ENCODE measurements at regions not wholly inside any gene's neighbourhood (a gene's known extent, or its start where the extent isn't known, plus 50 kb on each side); places are given as distances from the start of the nearest gene placed in this dataset.

GRCh38 chr17:33803686-33804085 is 451.4 kb upstream of the CCL2 start:
- Histone ChIP-seq H3K4me1 (ENCODE audit: control insufficient read depth in 4 of 4, insufficient read depth in 4 of 4, low read length in 3 of 4) (no peaks in the 10 kb centered on the region), H3K36me3 (ENCODE audit: control insufficient read depth in 4 of 4, insufficient read depth in 3 of 4, low read depth in 1 of 4, low read length in 3 of 4) (no peaks in the 10 kb centered on the region), H3K4me3 (ENCODE audit: low read depth in 1 of 3, low read length in 3 of 3) (no peak overlapping the region), H3K9me3 (ENCODE audit: control insufficient read depth in 4 of 4, low read length in 3 of 4) (no peaks in the 10 kb centered on the region), H3K27ac (ENCODE audit: low read depth in 1 of 2, low read length in 2 of 2) (no peak overlapping the region), H3K9ac (ENCODE audit: low read depth in 1 of 2, low read length in 2 of 2) (no peak overlapping the region), H3K27me3 (ENCODE audit: control insufficient read depth in 4 of 4, insufficient read depth in 4 of 4, low read length in 3 of 4) (peaks cover 0 to 3% (median under 1%) of the 10 kb centered on the region in 4 donors)
- TF ChIP-seq JUND (IDR thresholded peaks at IDR 0.05) = no peak
- WGBS = 66% methylated on average over 2 of the region's 2 CpGs
- no peak for DNase-seq (ENCODE audit: low spot score)

GRCh38 chr17:33804401-33804800 is 450.7 kb upstream of the CCL2 start:
- Histone ChIP-seq H3K4me1 (ENCODE audit: control insufficient read depth in 4 of 4, insufficient read depth in 4 of 4, low read length in 3 of 4) (no peaks in the 10 kb centered on the region), H3K27ac (ENCODE audit: low read depth in 1 of 2, low read length in 2 of 2) (no peak overlapping the region), H3K27me3 (ENCODE audit: control insufficient read depth in 4 of 4, insufficient read depth in 4 of 4, low read length in 3 of 4) (peaks cover 0 to 3% (median under 1%) of the 10 kb centered on the region in 4 donors), H3K9me3 (ENCODE audit: control insufficient read depth in 4 of 4, low read length in 3 of 4) (no peaks in the 10 kb centered on the region), H3K4me3 (ENCODE audit: low read depth in 1 of 3, low read length in 3 of 3) (no peak overlapping the region), H3K9ac (ENCODE audit: low read depth in 1 of 2, low read length in 2 of 2) (no peak overlapping the region), H3K36me3 (ENCODE audit: control insufficient read depth in 4 of 4, insufficient read depth in 3 of 4, low read depth in 1 of 4, low read length in 3 of 4) (no peaks in the 10 kb centered on the region)
- DNase-seq (ENCODE audit: low spot score) = no peak
- WGBS = 71% methylated on average over 4 of the region's 4 CpGs
- no peak for TF ChIP-seq RXRA (IDR thresholded peaks at IDR 0.05)
- TF ChIP-seq, protein P1, sequence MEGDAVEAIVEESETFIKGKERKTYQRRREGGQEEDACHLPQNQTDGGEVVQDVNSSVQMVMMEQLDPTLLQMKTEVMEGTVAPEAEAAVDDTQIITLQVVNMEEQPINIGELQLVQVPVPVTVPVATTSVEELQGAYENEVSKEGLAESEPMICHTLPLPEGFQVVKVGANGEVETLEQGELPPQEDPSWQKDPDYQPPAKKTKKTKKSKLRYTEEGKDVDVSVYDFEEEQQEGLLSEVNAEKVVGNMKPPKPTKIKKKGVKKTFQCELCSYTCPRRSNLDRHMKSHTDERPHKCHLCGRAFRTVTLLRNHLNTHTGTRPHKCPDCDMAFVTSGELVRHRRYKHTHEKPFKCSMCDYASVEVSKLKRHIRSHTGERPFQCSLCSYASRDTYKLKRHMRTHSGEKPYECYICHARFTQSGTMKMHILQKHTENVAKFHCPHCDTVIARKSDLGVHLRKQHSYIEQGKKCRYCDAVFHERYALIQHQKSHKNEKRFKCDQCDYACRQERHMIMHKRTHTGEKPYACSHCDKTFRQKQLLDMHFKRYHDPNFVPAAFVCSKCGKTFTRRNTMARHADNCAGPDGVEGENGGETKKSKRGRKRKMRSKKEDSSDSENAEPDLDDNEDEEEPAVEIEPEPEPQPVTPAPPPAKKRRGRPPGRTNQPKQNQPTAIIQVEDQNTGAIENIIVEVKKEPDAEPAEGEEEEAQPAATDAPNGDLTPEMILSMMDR (IDR thresholded peaks at IDR 0.05; ENCODE audit: low read depth, low read length, missing input control) = no peak
- TF ChIP-seq RAD21 (IDR thresholded peaks at IDR 0.05) = no peak
- no peak for TF ChIP-seq MAX (IDR thresholded peaks at IDR 0.05)
- TF ChIP-seq EGR1 (IDR thresholded peaks at IDR 0.05; ENCODE audit: low read depth in 2 of 2) = no peak
- TF ChIP-seq SP1 (IDR thresholded peaks at IDR 0.05) = no peak
- no peak for TF ChIP-seq JUND (IDR thresholded peaks at IDR 0.05)
- TF ChIP-seq, protein P2, sequence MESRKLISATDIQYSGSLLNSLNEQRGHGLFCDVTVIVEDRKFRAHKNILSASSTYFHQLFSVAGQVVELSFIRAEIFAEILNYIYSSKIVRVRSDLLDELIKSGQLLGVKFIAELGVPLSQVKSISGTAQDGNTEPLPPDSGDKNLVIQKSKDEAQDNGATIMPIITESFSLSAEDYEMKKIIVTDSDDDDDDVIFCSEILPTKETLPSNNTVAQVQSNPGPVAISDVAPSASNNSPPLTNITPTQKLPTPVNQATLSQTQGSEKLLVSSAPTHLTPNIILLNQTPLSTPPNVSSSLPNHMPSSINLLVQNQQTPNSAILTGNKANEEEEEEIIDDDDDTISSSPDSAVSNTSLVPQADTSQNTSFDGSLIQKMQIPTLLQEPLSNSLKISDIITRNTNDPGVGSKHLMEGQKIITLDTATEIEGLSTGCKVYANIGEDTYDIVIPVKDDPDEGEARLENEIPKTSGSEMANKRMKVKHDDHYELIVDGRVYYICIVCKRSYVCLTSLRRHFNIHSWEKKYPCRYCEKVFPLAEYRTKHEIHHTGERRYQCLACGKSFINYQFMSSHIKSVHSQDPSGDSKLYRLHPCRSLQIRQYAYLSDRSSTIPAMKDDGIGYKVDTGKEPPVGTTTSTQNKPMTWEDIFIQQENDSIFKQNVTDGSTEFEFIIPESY (IDR thresholded peaks at IDR 0.05) = no peak
- no peak for TF ChIP-seq TAF1 (conservative IDR thresholded peaks at IDR 0.05)

DNA sequence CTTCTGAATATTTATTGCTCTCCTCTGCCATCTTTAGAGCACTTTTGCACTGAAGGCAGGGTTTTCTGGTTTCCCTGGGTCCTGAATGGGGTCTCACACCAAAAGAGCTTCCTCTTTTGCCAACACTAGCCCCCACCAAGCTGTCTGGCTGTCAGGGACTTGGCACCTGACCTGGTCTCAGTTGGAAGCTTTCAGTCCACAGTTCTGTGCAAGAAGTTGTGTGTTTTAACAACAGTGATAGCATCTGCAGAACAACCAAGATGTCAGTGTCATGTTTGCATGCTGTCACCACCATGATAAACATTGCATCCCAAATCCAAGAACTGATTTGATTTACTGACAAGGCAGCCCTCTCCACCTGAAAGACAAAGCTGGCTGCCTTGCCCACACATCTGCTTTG is 448.5 kb upstream of the CCL2 start:
- TF ChIP-seq NR2F2 (IDR thresholded peaks at IDR 0.05) = no peak
- TF ChIP-seq TAF1 (conservative IDR thresholded peaks at IDR 0.05) = no peak
- TF ChIP-seq REST (IDR thresholded peaks at IDR 0.05) = no peak
- no peak for TF ChIP-seq FOXA2 (IDR thresholded peaks at IDR 0.05)
- no peak for TF ChIP-seq RAD21 (IDR thresholded peaks at IDR 0.05)
- DNase-seq (ENCODE audit: low spot score) = no peak
- Histone ChIP-seq H3K27ac (ENCODE audit: low read depth in 1 of 2, low read length in 2 of 2) (no peak overlapping the region), H3K4me1 (ENCODE audit: control insufficient read depth in 4 of 4, insufficient read depth in 4 of 4, low read length in 3 of 4) (no peaks in the 10 kb centered on the region), H3K27me3 (ENCODE audit: control insufficient read depth in 4 of 4, insufficient read depth in 4 of 4, low read length in 3 of 4) (peaks cover 0 to 2% (median under 1%) of the 10 kb centered on the region in 4 donors), H3K9me3 (ENCODE audit: control insufficient read depth in 4 of 4, low read length in 3 of 4) (no peaks in the 10 kb centered on the region), H3K4me3 (ENCODE audit: low read depth in 1 of 3, low read length in 3 of 3) (no peak overlapping the region), H3K9ac (ENCODE audit: low read depth in 1 of 2, low read length in 2 of 2) (no peak overlapping the region), H3K36me3 (ENCODE audit: control insufficient read depth in 4 of 4, insufficient read depth in 3 of 4, low read depth in 1 of 4, low read length in 3 of 4) (no peaks in the 10 kb centered on the region)

Measured in liver (tissue), 8 donors.